GM11168 (cell line): ENCODE measurements at regions not wholly inside any gene's neighbourhood (a gene's known extent, or its start where the extent isn't known, plus 50 kb on each side); places are given as distances from the start of the nearest gene placed in this dataset.

Experiments
- in situ Hi-C: fragments of 300-500 bp; cut with MboI; formaldehyde crosslinking; loops from one replicate; pipeline ENCODE4 v1.12.0; 2022; ENCODE audit warnings: low sequenced_read_pairs; ENCODE audit not compliant: unreplicated experiment

GRCh38 chr2:217465100-217465499 is 537.7 kb downstream of the TNS1 start:
- in situ Hi-C loops, result no loop called here

DNA sequence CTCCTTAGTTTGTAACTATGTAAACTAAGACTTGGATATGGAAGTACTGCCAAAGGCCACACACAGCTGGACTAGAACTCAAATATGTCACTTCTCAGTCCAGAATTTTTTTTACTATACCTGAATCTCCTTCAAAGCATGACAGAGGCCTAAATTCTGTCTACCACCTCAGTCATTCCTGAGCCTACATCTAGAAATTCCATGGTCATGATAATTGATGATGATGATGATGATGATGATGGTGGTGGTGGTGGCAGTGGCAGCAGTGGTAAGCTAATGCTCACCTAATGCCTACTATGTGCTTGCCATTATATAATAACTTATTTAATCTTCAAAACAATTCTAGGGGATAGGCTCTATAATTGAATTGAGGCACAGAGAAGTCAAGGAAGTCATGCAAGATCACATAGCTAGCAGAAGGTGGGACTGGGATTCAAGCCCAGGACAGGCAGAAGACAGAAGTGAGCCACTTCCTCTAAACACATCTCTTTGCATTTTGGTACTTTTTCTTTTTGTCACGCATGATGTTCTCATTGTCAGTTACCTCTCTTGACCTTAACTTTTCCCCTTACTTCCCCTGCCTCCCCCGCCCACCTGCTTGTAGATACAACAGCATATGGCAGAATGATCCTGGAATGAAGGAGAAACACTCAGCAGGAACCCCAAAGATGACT is 539.3 kb downstream of the TNS1 start:
- in situ Hi-C loops, result no loop called here

GRCh38 chr2:217462121-217462520 is 540.7 kb downstream of the TNS1 start:
- in situ Hi-C loops, result no loop called here

- in situ Hi-C loops, result no loop called here
Measured at GRCh38 chr2:217461674-217462073, 541.1 kb downstream of the TNS1 start.

DNA sequence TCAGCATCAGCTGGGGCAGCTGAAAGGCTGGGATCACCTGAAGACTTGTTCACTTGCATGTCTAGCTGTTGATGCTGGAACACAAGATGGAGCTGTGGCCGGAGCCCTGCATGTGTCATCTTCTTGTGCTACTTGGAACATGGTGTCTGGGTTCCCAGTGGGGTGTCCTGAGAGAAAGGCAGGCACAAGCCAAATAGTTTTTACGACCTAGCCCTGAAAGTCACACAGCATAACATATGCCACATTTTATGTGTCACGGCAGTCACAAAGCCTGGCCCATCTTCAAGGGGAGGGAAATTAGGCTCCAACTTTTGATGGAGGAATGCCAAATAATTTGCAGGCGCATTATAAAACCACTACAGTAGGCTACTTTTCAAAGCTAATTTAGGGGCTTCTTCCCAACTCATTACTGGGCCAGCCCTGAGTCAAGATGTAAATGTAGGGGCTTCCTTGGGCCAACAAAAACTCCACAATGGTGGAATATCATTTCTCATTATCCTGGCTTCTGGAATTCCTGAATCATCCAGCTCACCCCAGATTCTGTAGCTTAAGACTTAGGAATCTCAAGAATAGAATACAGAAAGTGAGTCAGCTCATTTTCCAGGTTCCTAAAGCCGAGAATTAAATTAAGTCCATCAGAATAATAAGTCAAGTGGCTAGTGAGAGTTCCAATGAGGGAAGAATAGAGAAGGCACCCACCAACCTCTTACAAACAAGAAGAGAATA is 543.0 kb downstream of the TNS1 start:
- in situ Hi-C loops, result no loop called here

GRCh38 chr2:217459016-217459415 is 543.8 kb downstream of the TNS1 start:
- in situ Hi-C loops, result no loop called here

DNA sequence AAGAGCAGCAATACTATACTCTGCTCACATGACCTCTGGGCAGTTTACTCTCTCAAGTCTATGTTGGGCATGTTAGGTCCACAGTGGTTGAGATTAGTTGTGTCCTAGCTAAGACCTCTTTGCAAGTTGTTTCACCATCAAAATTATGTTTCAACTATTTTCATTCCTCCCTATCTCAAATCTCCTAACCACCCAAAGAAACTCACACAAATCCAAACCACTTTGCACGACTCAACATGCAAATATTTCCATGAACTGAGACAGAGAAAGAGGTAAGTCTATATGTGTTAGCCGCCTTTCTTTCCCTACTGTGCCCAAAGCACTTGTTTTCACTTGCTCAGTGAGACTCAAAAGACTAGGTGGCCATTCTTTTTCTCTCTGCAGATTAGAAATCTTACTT is 546.8 kb downstream of the TNS1 start:
- in situ Hi-C loops, result no loop called here

DNA sequence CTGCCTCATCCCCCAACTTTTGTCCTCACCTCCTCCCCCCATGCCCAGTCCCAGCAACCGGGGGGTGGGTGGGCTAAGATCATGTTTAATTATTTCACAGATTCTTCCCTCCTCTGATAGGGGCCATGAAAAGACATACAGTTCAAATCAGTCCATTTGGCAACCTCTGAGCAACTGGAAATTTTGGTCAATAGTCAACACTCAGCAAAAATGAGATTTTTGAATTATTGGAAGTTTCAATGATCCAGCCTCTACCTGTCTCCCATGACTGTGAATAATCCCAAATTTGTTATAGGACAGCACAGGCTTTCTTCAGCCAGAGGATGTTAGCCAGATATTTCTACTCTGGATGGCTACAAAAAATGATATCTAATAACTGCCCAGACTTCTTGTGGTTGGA is 549.9 kb downstream of the TNS1 start:
- in situ Hi-C loops, result no loop called here

GRCh38 chr2:217451666-217452065 is 551.1 kb downstream of the TNS1 start:
- in situ Hi-C loops, result no loop called here

- in situ Hi-C loops, result no loop called here
Measured at GRCh38 chr2:217449444-217449843, 553.4 kb downstream of the TNS1 start.

DNA sequence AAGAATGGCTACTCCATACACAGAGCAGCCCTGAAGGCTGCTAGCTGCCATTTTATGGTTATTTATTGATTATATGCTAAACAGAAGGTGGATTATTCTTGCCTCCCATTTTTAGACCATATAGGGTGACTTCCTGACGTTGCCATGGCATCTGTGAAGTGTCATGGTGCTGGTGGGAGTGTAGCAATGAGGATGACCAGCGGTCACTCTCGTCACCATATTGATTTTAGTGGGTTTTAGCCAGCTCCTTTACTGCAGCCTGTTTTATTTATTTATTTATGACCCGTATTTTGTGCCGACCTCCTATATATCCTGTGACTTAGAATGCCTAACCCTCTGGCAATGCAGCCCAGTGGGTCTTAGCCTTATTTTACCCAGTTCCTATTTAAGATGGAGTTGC is 553.9 kb downstream of the TNS1 start:
- in situ Hi-C loops, result no loop called here

- in situ Hi-C loops, result no loop called here
Measured at GRCh38 chr2:217445723-217446122, 557.1 kb downstream of the TNS1 start.

- in situ Hi-C loops, result no loop called here
Measured at GRCh38 chr2:217444932-217445331, 557.9 kb downstream of the TNS1 start.

- in situ Hi-C loops, result no loop called here
Measured at GRCh38 chr2:217444509-217444908, 558.3 kb downstream of the TNS1 start.

GRCh38 chr2:217443601-217444000 is 559.2 kb downstream of the TNS1 start:
- in situ Hi-C loops, result no loop called here

GRCh38 chr2:217440000-217440399 is 562.8 kb downstream of the TNS1 start:
- in situ Hi-C loops, result no loop called here

DNA sequence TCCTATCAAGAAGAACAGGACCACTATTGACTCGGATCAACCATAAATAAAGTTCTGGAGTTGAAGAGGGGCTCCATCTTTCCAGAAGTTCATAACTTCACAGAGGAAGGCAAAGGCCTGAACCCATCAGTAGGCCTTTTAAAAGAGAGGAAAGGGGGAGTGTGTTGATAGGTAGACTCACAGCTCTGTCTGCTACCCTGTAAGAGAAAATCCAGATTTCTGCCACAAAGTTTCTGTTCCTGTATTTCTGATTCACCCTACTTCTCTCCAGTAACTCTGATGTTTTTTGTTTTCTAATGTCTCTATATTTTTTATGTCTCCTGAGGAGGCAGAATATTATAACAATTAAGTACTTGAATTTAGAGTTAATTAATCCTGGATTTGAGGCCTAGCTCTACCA is 564.0 kb downstream of the TNS1 start:
- in situ Hi-C loops, result no loop called here

- in situ Hi-C loops, result no loop called here
Measured at GRCh38 chr2:217438136-217438535, 564.7 kb downstream of the TNS1 start.

- in situ Hi-C loops, result no loop called here
Measured at GRCh38 chr2:217437290-217437870, 565.4 kb downstream of the TNS1 start.

- in situ Hi-C loops, result no loop called here
Measured at GRCh38 chr2:217436386-217436785, 566.4 kb downstream of the TNS1 start.

DNA sequence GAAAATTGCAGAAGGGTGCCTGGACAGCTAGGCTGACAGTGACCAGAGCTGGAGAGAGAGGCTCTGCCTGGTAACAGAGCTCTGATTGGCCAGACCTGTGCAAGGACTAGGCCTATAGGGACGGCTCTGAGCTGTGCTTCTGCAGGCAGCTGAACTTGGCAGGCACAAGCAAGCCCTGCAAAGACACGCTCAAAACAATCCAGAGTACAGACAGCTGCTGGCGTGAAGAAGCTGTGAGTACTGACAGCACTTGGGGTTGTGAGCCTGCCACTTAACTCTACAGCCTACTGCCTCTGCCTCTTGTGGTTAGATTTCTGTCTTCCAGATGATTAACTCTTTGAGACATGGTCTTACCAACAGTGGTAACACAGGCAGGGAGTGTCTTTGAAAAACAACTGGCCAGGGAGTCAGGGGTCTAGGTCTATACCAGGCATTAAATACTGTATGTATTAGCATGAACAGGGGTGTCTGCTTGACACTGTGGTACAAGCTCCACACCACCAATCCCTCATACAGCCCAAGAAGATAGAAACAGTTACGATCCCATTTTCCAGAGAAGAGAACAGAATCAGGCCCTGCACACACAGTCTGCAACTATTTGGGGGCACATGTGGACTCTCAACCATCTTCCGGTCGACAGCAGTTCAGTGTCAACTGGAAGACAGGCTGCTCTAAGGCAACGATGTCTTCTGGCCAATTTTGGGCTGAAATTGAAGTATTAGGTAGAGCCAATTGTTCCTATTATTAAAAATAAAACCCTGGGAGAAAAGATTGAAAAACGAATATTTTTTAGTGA is 568.4 kb downstream of the TNS1 start:
- in situ Hi-C loops, result no loop called here
